HG02763 (cell line): ENCODE measurements at regions not wholly inside any gene's neighbourhood (a gene's known extent, or its start where the extent isn't known, plus 50 kb on each side); places are given as distances from the start of the nearest gene placed in this dataset.
"Not testable (repeated sequence)": the region's sequence is repeated elsewhere in the genome, so short reads cannot be mapped to it uniquely, and the experiment has no call there.

Experiments
- ATAC-seq: cut with Tn5 transposase; IDR thresholded peaks from one replicate; pipeline ENCODE4 v1.9.1; 2021; ENCODE audit warnings: mild to moderate bottlenecking, moderate library complexity; ENCODE audit not compliant: unreplicated experiment

GRCh38 chr4:116343809-116344208, 741.6 kb downstream of the TRAM1L1 start:
- no peak for ATAC-seq

GRCh38 chr4:116342143-116342542, 743.2 kb downstream of the TRAM1L1 start:
- no peak for ATAC-seq

GRCh38 chr4:116332508-116332907, 752.9 kb downstream of the TRAM1L1 start:
- no peak for ATAC-seq

GRCh38 chr4:116328261-116328860, 757.0 kb downstream of the TRAM1L1 start:
- no peak for ATAC-seq

GRCh38 chr4:116323606-116324005, 761.8 kb downstream of the TRAM1L1 start:
- ATAC-seq: no peak

- ATAC-seq: no peak
Observed at GRCh38 chr4:116321471-116321870, 763.9 kb downstream of the TRAM1L1 start.

- ATAC-seq: no peak
Observed at GRCh38 chr4:116320859-116321258, 764.5 kb downstream of the TRAM1L1 start.

GRCh38 chr4:116303736-116304188, 781.6 kb downstream of the TRAM1L1 start:
- no peak for ATAC-seq

- ATAC-seq: no peak
Observed at GRCh38 chr4:116302990-116303735, 782.2 kb downstream of the TRAM1L1 start.

GRCh38 chr4:116275006-116275405, 810.4 kb downstream of the TRAM1L1 start:
- no peak for ATAC-seq

GRCh38 chr4:116272336-116272735, 813.0 kb downstream of the TRAM1L1 start:
- no peak for ATAC-seq

GRCh38 chr4:116260931-116261330, 824.4 kb downstream of the TRAM1L1 start:
- not testable (repeated sequence) for ATAC-seq

- no peak for ATAC-seq
Observed at GRCh38 chr4:116244771-116245170, 840.6 kb downstream of the TRAM1L1 start.

- ATAC-seq: no peak
Observed at GRCh38 chr4:116243431-116243830, 841.9 kb downstream of the TRAM1L1 start.

GRCh38 chr4:116233971-116234370, 851.4 kb downstream of the TRAM1L1 start:
- ATAC-seq: no peak

- not testable (repeated sequence) for ATAC-seq
Observed at GRCh38 chr4:116231999-116232398, 853.4 kb downstream of the TRAM1L1 start.

GRCh38 chr4:116229420-116229819, 856.0 kb downstream of the TRAM1L1 start:
- no peak for ATAC-seq

- no peak for ATAC-seq
Observed at GRCh38 chr4:116223040-116223732, 862.2 kb downstream of the TRAM1L1 start.

GRCh38 chr4:116217781-116218180, 867.6 kb downstream of the TRAM1L1 start:
- no peak for ATAC-seq

GRCh38 chr4:116215622-116216021, 869.8 kb downstream of the TRAM1L1 start:
- no peak for ATAC-seq

- ATAC-seq: no peak
Observed at GRCh38 chr4:116202524-116202923, 882.9 kb downstream of the TRAM1L1 start.

GRCh38 chr4:116197317-116197809, 888.0 kb downstream of the TRAM1L1 start:
- no peak for ATAC-seq
